GM23338 (cell line): ENCODE measurements at regions not wholly inside any gene's neighbourhood (a gene's known extent, or its start where the extent isn't known, plus 50 kb on each side); places are given as distances from the start of the nearest gene placed in this dataset.

Experiments
- ATAC-seq: fragments of 200-7000 bp; cut with Tn5 transposase; 3 replicates; pipeline ENCODE4 v1.9.1; 2020
- DNase-seq: peaks from one replicate; pipeline ENCODE4 v3.0.0-alpha.2; 2015; ENCODE audit warnings: low spot score
- H2AFZ ChIP-seq: fragments of 200-600 bp; sonication (generic); 2 replicates; pipeline ENCODE4 v1.8.0; 2016; ENCODE audit warnings: antibody characterized with exemption, mild to moderate bottlenecking, moderate library complexity
- H3F3A ChIP-seq: fragments of 200-600 bp; sonication (generic); replicated peaks from 2 replicates; pipeline ENCODE4 v1.8.0; 2017; ENCODE audit warnings: antibody characterized with exemption, mixed run types, low read depth
- H3K27ac ChIP-seq: fragments of 200-600 bp; sonication (generic); 2 replicates; pipeline ENCODE4 v1.6.1; 2016; ENCODE audit warnings: low read depth
- H3K27me3 ChIP-seq: fragments of 200-600 bp; sonication (generic); 2 replicates; pipeline ENCODE4 v1.8.0; 2016; ENCODE audit warnings: mild to moderate bottlenecking, mixed run types, moderate library complexity; ENCODE audit not compliant: insufficient read depth
- H3K36me3 ChIP-seq: fragments of 200-600 bp; sonication (generic); 2 replicates; pipeline ENCODE4 v1.8.0; 2016; ENCODE audit warnings: mild to moderate bottlenecking; ENCODE audit not compliant: insufficient read depth
- H3K4me1 ChIP-seq: fragments of 200-600 bp; sonication (generic); 2 replicates; pipeline ENCODE4 v1.8.0; 2016; ENCODE audit warnings: mild to moderate bottlenecking, moderate library complexity; ENCODE audit not compliant: insufficient read depth
- H3K4me2 ChIP-seq: fragments of 200-600 bp; sonication (generic); 2 replicates; pipeline ENCODE4 v1.7.1; 2017; ENCODE audit warnings: mixed run types
- H3K4me3 ChIP-seq: fragments of 200-600 bp; sonication (generic); 2 replicates; pipeline ENCODE4 v1.6.1; 2016; ENCODE audit warnings: mixed run types
- H3K79me2 ChIP-seq: fragments of 200-600 bp; sonication (generic); replicated peaks from 2 replicates; pipeline ENCODE4 v1.8.0; 2017; ENCODE audit warnings: mild to moderate bottlenecking; ENCODE audit not compliant: insufficient read depth
- H3K9me2 ChIP-seq: fragments of 200-600 bp; sonication (generic); 2 replicates; pipeline ENCODE4 v1.8.0; 2017; ENCODE audit not compliant: insufficient read depth
- H4K20me1 ChIP-seq: fragments of 200-600 bp; sonication (generic); replicated peaks from 2 replicates; pipeline ENCODE4 v1.8.0; 2017; ENCODE audit warnings: mild to moderate bottlenecking; ENCODE audit not compliant: insufficient read depth
- H3K27ac Mint-ChIP-seq: 2 replicates; pipeline ENCODE4 v1.8.0; 2020; ENCODE audit warnings: inconsistent platforms, mild to moderate bottlenecking, moderate library complexity, mixed read lengths
- H3K27me3 Mint-ChIP-seq: 3 replicates; pipeline ENCODE4 v1.8.0; 2022; ENCODE audit warnings: low read depth, mild to moderate bottlenecking, moderate library complexity, mixed read lengths, inconsistent platforms; ENCODE audit not compliant: insufficient read depth, poor library complexity
- H3K36me3 Mint-ChIP-seq: 3 replicates; pipeline ENCODE4 v1.8.0; 2021; ENCODE audit warnings: low read depth, mild to moderate bottlenecking, inconsistent platforms, moderate library complexity, mixed read lengths
- H3K4me1 Mint-ChIP-seq: 3 replicates; pipeline ENCODE4 v1.8.0; 2020; ENCODE audit warnings: mild to moderate bottlenecking, inconsistent platforms, mixed read lengths
- H3K4me3 Mint-ChIP-seq: 3 replicates; pipeline ENCODE4 v1.8.0; 2021; ENCODE audit warnings: moderate library complexity, mild to moderate bottlenecking, inconsistent platforms, mixed read lengths
- H3K9me3 Mint-ChIP-seq: 3 replicates; pipeline ENCODE4 v1.8.0; 2020; ENCODE audit warnings: moderate library complexity, mild to moderate bottlenecking, inconsistent platforms, mixed read lengths
- CREB1 ChIP-seq: fragments of 250-450 bp; sonication (Bioruptor Pico); IDR thresholded peaks from 2 replicates; pipeline ENCODE4 v1.5.0; 2020; ENCODE audit warnings: low read depth, mild to moderate bottlenecking, moderate library complexity
- EZH2 ChIP-seq: fragments of 200-600 bp; sonication (generic); IDR thresholded peaks from one replicate; pipeline ENCODE4 v1.8.0; 2017; ENCODE audit warnings: antibody characterized with exemption, mild to moderate bottlenecking, low read depth; ENCODE audit not compliant: unreplicated experiment
- EZH2phosphoT487 ChIP-seq: fragments of 200-600 bp; sonication (generic); IDR thresholded peaks from one replicate; pipeline ENCODE4 v1.8.1; 2018; ENCODE audit warnings: antibody characterized with exemption; ENCODE audit not compliant: unreplicated experiment
- JUNB ChIP-seq: IDR thresholded peaks from one replicate; pipeline ENCODE4 v1.6.1; 2016; ENCODE audit warnings: antibody characterized with exemption; ENCODE audit not compliant: unreplicated experiment
- NANOG ChIP-seq: IDR thresholded peaks from 2 replicates; pipeline ENCODE4 v1.6.1; 2016; ENCODE audit warnings: antibody characterized with exemption, borderline replicate concordance
- POLR2AphosphoS5 ChIP-seq: IDR thresholded peaks from 2 replicates; pipeline ENCODE4 v1.6.1; 2016; ENCODE audit warnings: antibody characterized with exemption, low read depth
- TF ChIP-seq, protein P1 (sequence below), 2 experiments: fragments of 200-600 bp in 1 of 2; sonication (generic) in 1 of 2; conservative IDR thresholded peaks; 2 replicates each; pipeline versions ENCODE4 v1.5.1 to v1.6.1; 2016 to 2017; ENCODE audit warnings: antibody characterized with exemption in 2 of 2, low read depth in 2 of 2, mild to moderate bottlenecking in 2 of 2, moderate library complexity in 1 of 2
- TF ChIP-seq, protein P2 (sequence below): IDR thresholded peaks from 2 replicates; pipeline ENCODE4 v1.6.1; 2016; ENCODE audit warnings: antibody characterized with exemption
- TF ChIP-seq, protein P3 (sequence below): fragments of 250-450 bp; sonication (Bioruptor Pico); IDR thresholded peaks from 2 replicates; pipeline ENCODE4 v1.5.0; 2020; ENCODE audit warnings: mild to moderate bottlenecking, moderate library complexity

DNA sequence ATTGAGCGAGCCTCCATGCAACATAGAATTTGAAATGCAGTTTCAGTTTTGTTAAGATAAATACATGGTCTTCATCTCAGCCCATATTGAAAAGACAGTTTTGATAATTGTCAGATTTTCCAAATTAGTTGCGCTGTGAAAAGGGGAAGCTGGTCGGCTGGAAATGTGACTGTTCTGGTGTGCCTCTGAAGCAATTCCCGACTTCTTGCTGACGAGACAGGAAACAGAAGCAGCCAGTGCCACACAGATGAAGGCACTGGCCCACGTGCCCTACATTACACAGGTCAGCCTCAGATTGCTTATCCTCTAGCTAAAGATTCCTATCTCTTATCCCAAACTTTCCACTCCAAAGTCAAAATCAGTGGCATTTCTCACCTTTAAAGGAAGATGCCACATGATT, 214.1 kb upstream of the TLE4 start:
- Histone ChIP-seq H3F3A (no peaks in the 10 kb centered on the region), H2AFZ (no peak overlapping the region), H3K9me2 (no peaks in the 10 kb centered on the region), H3K4me3 (no peak overlapping the region), H3K27me3 (peaks cover 12% of the 10 kb centered on the region), H3K36me3 (no peaks in the 10 kb centered on the region), H3K27ac (no peak overlapping the region), H3K4me1 (peaks cover 32% of the 10 kb centered on the region), H3K4me2 (no peak overlapping the region), H4K20me1 (no peaks in the 10 kb centered on the region), H3K79me2 (no peaks in the 10 kb centered on the region)
- H3K4me3 Mint-ChIP-seq = no peak overlapping the region
- peaks cover 40% of the 10 kb centered on the region for H3K4me1 Mint-ChIP-seq
- H3K36me3 Mint-ChIP-seq = no peaks in the 10 kb centered on the region
- H3K9me3 Mint-ChIP-seq = no peaks in the 10 kb centered on the region
- H3K27me3 Mint-ChIP-seq = peaks cover 9% of the 10 kb centered on the region
- ATAC-seq = no peak
- DNase-seq = no peak
- TF ChIP-seq, protein P1, sequence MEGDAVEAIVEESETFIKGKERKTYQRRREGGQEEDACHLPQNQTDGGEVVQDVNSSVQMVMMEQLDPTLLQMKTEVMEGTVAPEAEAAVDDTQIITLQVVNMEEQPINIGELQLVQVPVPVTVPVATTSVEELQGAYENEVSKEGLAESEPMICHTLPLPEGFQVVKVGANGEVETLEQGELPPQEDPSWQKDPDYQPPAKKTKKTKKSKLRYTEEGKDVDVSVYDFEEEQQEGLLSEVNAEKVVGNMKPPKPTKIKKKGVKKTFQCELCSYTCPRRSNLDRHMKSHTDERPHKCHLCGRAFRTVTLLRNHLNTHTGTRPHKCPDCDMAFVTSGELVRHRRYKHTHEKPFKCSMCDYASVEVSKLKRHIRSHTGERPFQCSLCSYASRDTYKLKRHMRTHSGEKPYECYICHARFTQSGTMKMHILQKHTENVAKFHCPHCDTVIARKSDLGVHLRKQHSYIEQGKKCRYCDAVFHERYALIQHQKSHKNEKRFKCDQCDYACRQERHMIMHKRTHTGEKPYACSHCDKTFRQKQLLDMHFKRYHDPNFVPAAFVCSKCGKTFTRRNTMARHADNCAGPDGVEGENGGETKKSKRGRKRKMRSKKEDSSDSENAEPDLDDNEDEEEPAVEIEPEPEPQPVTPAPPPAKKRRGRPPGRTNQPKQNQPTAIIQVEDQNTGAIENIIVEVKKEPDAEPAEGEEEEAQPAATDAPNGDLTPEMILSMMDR (conservative IDR thresholded peaks at IDR 0.05; ENCODE audit: low read depth in 2 of 2) = no peak
- TF ChIP-seq POLR2AphosphoS5 = no peak
- TF ChIP-seq CREB1 (CRISPR knock-in tag) = no peak
- no peak for TF ChIP-seq EZH2
- TF ChIP-seq NANOG = no peak
- TF ChIP-seq, protein P2, sequence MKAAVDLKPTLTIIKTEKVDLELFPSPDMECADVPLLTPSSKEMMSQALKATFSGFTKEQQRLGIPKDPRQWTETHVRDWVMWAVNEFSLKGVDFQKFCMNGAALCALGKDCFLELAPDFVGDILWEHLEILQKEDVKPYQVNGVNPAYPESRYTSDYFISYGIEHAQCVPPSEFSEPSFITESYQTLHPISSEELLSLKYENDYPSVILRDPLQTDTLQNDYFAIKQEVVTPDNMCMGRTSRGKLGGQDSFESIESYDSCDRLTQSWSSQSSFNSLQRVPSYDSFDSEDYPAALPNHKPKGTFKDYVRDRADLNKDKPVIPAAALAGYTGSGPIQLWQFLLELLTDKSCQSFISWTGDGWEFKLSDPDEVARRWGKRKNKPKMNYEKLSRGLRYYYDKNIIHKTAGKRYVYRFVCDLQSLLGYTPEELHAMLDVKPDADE = no peak
- no peak for TF ChIP-seq JUNB
- TF ChIP-seq EZH2phosphoT487 = no peak
- TF ChIP-seq, protein P3, sequence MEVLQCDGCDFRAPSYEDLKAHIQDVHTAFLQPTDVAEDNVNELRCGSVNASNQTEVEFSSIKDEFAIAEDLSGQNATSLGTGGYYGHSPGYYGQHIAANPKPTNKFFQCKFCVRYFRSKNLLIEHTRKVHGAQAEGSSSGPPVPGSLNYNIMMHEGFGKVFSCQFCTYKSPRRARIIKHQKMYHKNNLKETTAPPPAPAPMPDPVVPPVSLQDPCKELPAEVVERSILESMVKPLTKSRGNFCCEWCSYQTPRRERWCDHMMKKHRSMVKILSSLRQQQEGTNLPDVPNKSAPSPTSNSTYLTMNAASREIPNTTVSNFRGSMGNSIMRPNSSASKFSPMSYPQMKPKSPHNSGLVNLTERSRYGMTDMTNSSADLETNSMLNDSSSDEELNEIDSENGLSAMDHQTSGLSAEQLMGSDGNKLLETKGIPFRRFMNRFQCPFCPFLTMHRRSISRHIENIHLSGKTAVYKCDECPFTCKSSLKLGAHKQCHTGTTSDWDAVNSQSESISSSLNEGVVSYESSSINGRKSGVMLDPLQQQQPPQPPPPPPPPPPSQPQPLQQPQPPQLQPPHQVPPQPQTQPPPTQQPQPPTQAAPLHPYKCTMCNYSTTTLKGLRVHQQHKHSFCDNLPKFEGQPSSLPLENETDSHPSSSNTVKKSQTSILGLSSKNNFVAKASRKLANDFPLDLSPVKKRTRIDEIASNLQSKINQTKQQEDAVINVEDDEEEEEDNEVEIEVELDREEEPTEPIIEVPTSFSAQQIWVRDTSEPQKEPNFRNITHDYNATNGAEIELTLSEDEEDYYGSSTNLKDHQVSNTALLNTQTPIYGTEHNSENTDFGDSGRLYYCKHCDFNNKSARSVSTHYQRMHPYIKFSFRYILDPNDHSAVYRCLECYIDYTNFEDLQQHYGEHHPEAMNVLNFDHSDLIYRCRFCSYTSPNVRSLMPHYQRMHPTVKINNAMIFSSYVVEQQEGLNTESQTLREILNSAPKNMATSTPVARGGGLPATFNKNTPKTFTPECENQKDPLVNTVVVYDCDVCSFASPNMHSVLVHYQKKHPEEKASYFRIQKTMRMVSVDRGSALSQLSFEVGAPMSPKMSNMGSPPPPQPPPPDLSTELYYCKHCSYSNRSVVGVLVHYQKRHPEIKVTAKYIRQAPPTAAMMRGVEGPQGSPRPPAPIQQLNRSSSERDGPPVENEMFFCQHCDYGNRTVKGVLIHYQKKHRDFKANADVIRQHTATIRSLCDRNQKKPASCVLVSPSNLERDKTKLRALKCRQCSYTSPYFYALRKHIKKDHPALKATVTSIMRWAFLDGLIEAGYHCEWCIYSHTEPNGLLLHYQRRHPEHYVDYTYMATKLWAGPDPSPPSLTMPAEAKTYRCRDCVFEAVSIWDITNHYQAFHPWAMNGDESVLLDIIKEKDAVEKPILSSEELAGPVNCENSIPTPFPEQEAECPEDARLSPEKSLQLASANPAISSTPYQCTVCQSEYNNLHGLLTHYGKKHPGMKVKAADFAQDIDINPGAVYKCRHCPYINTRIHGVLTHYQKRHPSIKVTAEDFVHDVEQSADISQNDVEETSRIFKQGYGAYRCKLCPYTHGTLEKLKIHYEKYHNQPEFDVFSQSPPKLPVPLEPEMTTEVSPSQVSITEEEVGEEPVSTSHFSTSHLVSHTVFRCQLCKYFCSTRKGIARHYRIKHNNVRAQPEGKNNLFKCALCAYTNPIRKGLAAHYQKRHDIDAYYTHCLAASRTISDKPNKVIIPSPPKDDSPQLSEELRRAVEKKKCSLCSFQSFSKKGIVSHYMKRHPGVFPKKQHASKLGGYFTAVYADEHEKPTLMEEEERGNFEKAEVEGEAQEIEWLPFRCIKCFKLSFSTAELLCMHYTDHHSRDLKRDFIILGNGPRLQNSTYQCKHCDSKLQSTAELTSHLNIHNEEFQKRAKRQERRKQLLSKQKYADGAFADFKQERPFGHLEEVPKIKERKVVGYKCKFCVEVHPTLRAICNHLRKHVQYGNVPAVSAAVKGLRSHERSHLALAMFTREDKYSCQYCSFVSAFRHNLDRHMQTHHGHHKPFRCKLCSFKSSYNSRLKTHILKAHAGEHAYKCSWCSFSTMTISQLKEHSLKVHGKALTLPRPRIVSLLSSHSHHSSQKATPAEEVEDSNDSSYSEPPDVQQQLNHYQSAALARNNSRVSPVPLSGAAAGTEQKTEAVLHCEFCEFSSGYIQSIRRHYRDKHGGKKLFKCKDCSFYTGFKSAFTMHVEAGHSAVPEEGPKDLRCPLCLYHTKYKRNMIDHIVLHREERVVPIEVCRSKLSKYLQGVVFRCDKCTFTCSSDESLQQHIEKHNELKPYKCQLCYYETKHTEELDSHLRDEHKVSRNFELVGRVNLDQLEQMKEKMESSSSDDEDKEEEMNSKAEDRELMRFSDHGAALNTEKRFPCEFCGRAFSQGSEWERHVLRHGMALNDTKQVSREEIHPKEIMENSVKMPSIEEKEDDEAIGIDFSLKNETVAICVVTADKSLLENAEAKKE = no peak
- no peak overlapping the region for H3K27ac Mint-ChIP-seq
